ENCODE measurements at regions not wholly inside any gene's neighbourhood (a gene's known extent, or its start where the extent isn't known, plus 50 kb on each side); places are given as distances from the start of the nearest gene placed in this dataset.

GRCh38 chr10:25084447-25084846 lies 68.0 kb downstream of the THNSL1 start:
- no peak overlapping the region for H3K4me3 ChIP-seq (replicated peaks; ENCODE audit: low read depth, low read length)
- no peak for TF ChIP-seq CTCF (IDR thresholded peaks at IDR 0.05; ENCODE audit: insufficient read depth, low read length, poor library complexity, severe bottlenecking)
- DNase-seq (ENCODE audit: extremely low read depth, insufficient read length), result no peak
- no peaks in the 10 kb centered on the region for H3K27me3 ChIP-seq (replicated peaks; ENCODE audit: control insufficient read depth, insufficient read depth, low read length)
- no peaks in the 10 kb centered on the region for H3K36me3 ChIP-seq (ENCODE audit: control insufficient read depth, insufficient read depth, low read length)

DNA sequence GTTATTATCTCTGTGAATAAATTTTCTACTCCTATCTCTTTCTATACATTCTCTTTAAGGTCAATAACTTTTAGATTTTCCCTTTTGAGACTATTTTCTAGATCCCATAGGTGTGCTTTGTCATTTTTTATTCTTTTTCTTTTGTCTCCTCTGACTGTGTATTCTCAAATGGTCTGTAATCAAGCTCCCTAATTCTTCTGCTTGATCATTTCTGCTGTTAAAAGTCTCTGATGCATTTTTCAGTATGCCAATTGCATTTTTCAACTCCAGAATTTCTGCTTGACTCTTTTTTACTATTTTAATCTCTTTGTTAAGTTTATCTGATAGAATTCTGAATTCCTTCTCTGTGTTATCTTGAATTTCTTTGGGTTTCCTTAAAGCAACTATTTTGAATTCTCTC lies 78.2 kb downstream of the THNSL1 start:
- Histone ChIP-seq H3K27me3 (replicated peaks; ENCODE audit: control insufficient read depth, insufficient read depth, low read length) (no peaks in the 10 kb centered on the region), H3K4me3 (replicated peaks; ENCODE audit: low read depth, low read length) (no peak overlapping the region), H3K36me3 (ENCODE audit: control insufficient read depth, insufficient read depth, low read length) (no peaks in the 10 kb centered on the region)
- DNase-seq (ENCODE audit: extremely low read depth, insufficient read length), result no peak
- TF ChIP-seq CTCF (IDR thresholded peaks at IDR 0.05; ENCODE audit: insufficient read depth, low read length, poor library complexity, severe bottlenecking), result no peak

GRCh38 chr10:25097669-25098411 lies 77.0 kb upstream of the GPR158 start:
- Histone ChIP-seq H3K36me3 (ENCODE audit: control insufficient read depth, insufficient read depth, low read length) (no peaks in the 10 kb centered on the region), H3K4me3 (replicated peaks; ENCODE audit: low read depth, low read length) (no peak overlapping the region), H3K27me3 (replicated peaks; ENCODE audit: control insufficient read depth, insufficient read depth, low read length) (no peaks in the 10 kb centered on the region)
- TF ChIP-seq CTCF (IDR thresholded peaks at IDR 0.05; ENCODE audit: insufficient read depth, low read length, poor library complexity, severe bottlenecking), result no peak
- no peak for DNase-seq (ENCODE audit: extremely low read depth, insufficient read length)

- Histone ChIP-seq H3K36me3 (ENCODE audit: control insufficient read depth, insufficient read depth, low read length) (no peaks in the 10 kb centered on the region), H3K27me3 (replicated peaks; ENCODE audit: control insufficient read depth, insufficient read depth, low read length) (no peaks in the 10 kb centered on the region), H3K4me3 (replicated peaks; ENCODE audit: low read depth, low read length) (no peak overlapping the region)
- no peak for DNase-seq (ENCODE audit: extremely low read depth, insufficient read length)
- TF ChIP-seq CTCF (IDR thresholded peaks at IDR 0.05; ENCODE audit: insufficient read depth, low read length, poor library complexity, severe bottlenecking), result no peak
Observed at GRCh38 chr10:25100141-25100540, 74.7 kb upstream of the GPR158 start.

GRCh38 chr10:25101461-25102146 lies 73.2 kb upstream of the GPR158 start:
- no peaks in the 10 kb centered on the region for H3K27me3 ChIP-seq (replicated peaks; ENCODE audit: control insufficient read depth, insufficient read depth, low read length)
- no peak for TF ChIP-seq CTCF (IDR thresholded peaks at IDR 0.05; ENCODE audit: insufficient read depth, low read length, poor library complexity, severe bottlenecking)
- H3K4me3 ChIP-seq (replicated peaks; ENCODE audit: low read depth, low read length), result no peak overlapping the region
- DNase-seq (ENCODE audit: extremely low read depth, insufficient read length), result no peak
- no peaks in the 10 kb centered on the region for H3K36me3 ChIP-seq (ENCODE audit: control insufficient read depth, insufficient read depth, low read length)

Measured in GM06990 (cell line).